AG08396 (cell line): ENCODE measurements at regions not wholly inside any gene's neighbourhood (a gene's known extent, or its start where the extent isn't known, plus 50 kb on each side); places are given as distances from the start of the nearest gene placed in this dataset.
"Not testable (repeated sequence)": the region's sequence is repeated elsewhere in the genome, so short reads cannot be mapped to it uniquely, and the experiment has no call there.

Experiments
- DNase-seq: peaks from one replicate; pipeline ENCODE4 v3.0.0; 2012; ENCODE audit warnings: low spot score, mixed read lengths

DNA sequence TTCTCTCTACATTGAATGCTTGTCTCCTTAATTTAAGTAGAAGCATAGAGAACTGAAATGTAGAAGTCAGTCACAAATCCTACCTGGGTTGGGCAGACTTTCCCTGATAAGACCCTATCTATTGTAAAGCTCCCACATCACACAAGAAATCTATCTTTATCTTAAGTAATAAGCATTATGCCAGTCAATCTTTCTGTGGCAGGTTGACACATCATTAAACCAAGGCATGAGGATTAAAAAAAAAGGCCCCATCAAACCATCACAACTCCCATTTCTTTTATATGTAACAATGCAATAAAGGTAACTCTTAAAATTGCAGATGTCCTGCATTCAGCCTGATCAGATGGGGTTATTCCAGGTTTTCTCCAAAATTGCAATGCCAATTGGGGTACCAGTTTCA is 311.8 kb downstream of the TOX3 start:
- DNase-seq: no peak

DNA sequence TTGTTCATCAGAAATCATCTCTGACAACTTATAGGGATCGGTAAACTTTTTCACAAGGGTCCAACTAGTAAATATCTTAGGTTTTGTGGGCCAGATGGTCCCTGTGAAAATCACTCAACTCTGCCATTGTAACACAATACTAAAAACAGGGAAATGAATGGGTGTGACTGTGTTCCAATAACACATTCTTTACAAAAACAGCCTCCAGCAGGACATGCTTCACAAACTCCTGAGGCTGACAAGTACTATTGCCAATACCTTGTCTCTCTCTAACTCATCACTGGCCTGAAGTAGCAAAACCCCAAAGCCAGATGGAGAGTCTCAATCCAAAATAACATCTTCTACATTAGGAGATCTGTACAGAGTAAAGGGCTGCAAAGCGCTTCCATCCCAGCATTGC is 312.3 kb downstream of the TOX3 start:
- no peak for DNase-seq

DNA sequence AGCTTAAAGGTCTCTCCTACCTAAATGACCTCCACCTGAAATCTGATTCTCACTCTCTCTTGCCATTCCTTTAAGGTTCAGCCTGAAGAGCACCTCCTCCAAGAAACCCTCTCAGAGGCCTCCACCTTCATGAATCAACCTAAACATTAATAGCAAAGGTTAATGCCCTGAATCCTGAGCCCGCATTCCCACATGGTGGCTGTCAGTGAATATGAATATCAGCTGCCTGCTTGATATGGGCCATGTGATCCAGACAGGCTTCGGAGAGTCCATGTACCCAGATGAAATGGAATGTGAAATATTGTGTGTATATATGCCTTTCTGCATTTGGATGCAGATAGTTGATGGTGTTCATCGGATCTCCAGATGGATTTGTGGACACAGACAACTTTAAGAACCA is 317.5 kb downstream of the TOX3 start:
- no peak for DNase-seq

DNA sequence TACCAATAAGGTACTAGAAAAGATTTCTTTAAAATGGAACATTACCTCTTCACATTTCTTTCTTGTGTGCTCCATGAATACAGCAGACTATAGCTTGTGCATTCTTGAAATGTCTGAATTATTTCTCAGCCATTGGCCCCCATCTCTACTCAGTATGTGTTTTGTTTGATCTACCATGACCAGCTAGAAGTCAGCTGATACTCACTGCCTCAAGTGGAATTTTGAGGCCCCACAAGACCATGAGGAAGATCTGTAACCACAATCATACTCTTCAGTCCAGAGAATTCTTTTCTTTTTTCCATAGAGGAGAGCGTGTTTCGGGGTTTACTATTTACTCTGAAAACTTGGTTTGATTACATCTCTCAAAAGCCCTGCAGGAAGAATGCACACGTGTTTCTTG is 319.1 kb downstream of the TOX3 start:
- DNase-seq: no peak

DNA sequence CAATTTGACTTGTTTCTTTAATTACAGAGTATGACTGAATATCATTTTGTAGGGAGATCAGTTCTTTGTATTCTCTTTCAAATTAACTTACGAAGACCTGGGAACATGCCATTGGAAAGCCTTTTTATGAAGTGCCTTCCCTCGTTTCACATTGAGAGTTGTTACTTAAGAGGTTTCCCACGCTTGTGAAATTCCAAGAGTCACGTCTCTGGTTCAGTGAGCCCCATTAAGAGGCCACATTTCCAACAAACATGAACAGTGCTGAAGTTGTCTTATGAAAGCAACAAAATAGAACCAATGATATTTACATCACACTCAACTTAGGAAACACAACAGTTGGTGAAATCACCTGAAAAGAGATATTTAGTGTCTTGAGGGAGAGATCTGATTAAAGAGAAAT is 334.1 kb downstream of the TOX3 start:
- DNase-seq: no peak

DNA sequence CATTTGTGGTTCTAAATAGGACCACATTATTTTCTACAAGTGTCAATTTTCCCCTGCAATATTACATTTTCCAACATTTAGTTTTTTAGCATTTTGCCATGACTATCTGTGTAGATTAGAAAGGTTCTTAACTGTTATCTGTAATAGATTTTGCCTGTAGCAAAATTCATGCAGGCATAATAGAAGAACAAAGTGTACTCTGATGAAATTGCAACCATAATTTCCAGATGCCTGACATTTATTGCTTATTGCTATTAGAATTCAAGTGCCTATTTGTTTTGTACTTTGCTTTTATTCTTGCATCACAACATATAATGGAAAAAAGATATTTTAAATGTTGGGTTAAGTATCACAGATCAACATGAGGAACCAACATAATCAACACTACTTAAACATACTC is 337.7 kb downstream of the TOX3 start:
- DNase-seq: no peak

DNA sequence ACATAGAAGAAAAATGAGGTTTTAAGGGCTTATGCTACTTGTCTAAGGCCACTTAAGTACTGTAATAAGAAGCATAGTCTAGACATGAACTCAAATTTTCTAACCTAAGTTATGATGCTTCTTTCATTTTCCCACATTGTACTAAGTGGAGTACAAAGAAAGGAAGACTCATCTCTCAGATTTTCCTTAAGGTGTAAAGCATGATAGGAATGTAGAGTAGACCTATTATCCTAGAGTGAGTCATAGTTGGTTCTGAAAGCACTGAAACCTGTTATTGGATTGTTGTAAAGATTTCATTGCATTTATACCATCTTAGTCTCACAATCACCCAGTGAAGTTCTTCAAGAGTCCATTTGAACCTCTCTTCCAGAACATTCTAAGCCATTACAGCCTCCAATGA is 343.8 kb downstream of the TOX3 start:
- DNase-seq: no peak

DNA sequence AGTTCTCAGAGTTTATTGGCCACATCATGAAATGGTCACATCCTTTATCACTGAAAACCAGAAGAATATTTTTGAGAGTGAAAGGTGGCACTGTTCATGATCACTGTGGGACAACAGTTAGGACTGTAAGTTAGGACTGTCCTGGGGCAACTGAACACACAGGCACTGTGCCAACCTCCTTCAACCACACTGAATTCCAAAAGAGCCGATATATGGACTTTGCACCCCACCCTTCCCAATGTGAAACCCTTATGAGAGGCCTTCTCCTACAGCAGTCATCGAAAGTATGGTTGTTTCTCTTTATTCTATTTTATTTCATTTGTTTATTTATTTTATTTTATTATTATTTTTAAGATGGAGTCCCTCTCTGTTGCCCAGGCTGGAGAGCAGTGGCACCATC is 353.5 kb downstream of the TOX3 start:
- no peak for DNase-seq

DNA sequence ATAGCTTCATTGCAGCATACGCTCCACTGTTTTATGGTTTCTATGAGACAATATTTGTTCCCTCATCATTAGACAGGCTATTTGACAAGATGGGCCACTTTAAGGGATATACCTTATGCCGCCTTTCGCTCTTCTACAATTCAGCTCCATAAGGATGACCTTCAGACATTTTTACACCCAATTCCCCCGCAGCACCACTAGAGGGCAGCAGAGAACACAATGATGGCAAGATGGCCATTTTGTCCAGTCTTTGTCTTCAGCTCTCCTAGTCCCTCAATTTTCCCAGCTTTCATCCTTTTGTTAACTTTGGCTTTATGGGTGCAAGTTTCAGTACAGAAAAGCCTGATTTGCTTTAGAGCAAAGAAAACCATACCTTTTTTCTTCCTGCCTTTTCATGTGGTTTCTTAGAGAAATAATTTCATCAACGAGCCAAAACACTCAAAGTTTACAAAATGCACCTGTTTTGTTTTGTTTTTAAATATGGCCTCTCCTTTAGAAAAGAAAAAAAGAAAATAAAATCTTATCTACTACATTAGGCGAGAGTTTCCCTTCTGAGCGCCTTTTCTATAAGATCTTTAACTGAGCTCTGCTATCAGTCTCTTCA is 355.3 kb downstream of the TOX3 start:
- peak; percentile 73 for DNase-seq

DNA sequence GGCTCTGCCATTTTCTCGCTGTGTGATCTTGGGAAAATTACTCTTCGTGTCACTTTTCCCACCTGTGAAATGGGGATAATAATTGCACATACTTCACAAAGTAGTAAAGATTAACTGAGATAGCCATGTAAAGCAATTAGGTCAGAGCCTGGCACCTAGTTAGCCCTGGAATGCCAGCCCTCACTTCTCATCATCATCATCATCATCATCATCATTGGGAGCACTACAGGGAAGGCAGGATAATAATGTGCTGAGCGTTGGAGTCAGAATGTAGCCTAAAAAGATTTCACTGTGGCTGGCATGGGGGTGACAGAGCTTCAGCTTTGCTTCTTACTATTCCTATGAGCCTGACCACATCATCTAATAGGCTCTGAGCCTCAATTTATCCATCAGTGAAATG is 362.6 kb downstream of the TOX3 start:
- no peak for DNase-seq

DNA sequence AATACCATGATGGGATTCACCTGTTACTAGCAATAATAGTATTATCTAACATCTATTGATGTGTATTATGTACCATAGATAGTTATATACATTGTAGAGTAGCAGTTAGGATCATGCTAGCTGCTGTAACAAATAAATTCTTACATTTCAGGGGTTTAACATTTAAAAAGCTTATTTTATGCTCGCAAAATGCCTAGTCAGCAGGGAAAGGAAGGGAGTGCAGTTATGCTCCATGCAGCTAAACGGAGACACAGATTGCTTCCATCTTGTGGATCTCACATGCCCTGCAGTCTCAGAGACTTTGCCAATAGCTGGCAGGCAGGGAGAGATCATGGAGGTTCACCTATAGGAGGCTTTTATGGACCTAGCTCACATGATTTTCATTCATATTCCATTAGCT is 364.1 kb downstream of the TOX3 start:
- DNase-seq: no peak

DNA sequence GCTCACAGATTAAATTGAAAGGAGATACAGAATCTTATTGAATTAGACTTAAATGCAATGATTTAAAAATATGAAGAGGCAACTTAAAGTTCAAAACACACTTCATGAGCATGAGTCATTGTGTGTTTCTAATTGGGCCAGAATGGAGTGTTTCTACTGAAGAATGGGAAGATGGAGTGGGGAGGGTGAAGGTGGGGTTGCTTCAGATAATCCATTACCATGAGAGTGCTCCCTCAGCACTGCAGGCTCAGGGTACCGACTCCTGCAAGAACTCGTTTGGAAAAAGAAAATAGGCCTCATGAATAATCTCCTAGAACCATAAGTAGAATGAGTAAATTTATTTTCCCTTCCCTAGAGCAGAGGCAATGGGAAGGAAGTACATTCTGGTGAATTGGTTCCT is 372.8 kb downstream of the TOX3 start:
- no peak for DNase-seq

DNA sequence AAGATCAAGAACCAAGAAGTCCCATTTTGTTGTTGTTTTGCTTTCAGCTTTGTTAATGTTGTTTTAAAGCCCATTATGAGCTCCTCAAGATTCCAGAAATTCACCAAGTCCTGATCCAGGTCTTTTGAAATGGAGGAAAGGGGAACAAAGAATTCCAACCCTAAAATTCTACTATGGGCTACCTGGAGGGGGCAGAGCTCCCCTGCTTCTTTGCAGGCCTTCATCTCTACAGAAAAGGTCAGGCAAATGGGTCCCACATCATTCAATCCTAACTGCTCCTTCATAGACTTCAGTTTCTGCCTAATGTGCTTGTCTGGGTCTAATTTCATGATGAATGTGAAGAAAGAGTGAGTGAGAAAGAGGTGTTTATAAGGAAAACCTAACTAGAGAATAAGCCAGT is 375.5 kb downstream of the TOX3 start:
- no peak for DNase-seq

DNA sequence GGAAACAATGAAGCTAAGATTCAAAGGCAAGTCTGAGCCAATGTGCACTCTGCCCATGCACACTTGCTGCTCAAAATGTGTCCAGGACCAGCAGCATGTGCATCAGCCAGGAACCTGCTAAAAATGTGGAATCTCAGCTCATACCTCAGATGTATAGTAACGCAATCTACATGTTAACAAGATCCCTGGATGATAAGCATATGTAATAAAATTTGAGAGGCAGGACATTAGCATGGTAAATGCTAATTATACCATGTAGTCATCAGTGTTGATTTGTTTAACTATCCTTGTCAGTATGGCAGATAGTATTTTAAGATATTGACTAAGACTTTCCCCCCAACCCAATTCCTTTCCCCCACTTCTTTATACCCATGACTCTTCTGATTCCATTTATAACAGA is 379.6 kb downstream of the TOX3 start:
- no peak for DNase-seq

DNA sequence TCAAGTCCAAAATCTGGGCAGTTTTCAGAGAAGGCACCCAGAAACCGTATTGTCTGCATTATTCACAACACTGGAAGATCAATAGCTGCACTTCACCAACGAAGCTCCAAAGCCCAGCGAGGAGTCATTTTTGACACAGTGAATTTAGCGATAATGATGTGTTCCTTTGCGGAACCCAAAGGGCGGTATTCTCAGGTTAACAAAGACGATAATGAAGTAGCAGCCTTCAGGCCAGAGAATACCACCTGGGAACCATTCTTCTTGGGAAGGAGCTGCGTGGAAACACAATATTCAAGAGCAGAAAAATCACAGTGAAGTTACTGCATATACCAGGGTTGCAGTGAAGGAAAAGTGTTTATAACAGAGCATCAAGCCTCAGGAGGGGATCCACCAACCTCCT is 381.0 kb downstream of the TOX3 start:
- DNase-seq: no peak

DNA sequence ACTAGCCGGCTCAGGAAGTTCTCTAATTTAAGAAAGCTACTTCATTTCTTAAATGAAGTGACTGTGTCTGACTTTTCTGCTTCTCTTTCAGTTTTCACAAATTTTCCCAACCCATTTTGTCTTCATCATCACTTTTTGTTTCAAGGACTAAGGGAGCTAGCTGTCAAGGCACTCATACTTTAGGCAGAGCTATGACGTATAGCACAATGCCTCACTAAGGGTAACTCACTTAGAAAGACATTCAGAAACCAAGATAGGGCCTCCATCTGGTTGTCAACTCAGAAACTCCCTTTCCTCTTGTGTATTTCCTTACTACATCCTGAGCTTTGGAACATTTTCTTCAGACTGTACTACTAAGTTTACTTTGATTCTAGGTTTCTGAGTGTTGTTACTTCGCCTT is 397.9 kb downstream of the TOX3 start:
- DNase-seq: no peak

DNA sequence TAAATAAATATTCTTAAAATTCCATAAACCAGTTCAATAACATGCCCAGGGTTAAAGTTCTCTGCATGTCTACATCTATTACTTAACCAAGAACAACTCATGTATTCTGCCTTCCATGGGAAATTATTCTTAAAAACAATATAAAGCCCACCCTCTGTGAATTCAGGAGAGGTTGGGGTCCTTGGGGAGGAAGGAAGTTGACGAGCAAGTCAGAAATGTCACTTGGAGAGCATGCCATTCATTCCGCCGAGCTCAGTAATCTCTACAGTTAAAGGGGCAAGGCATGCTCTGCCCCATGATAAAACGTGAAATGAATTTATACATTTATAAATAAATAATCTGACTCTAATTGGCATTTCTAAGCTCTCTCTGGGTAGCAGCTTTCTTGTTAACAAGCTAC is 405.1 kb downstream of the TOX3 start:
- DNase-seq: no peak

DNA sequence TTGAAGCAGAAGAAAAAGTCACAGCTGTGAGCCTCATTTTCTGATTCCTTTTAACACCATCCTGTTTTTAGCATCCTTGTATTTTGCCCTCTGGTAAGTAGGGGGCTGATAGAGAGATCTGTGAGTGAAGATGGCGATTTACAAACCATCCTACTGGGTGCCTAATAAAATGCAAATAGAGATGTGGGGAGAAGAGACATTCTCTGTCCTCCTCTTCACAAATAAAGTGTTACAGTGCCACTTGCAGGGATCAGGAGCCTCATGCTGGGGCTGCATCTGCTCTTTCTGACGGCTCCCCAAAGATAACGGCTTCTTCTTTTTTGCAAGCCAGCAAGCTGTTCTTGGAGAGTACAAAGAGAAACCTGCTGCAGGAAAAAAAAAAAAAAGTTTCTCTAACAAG is 418.6 kb downstream of the TOX3 start:
- DNase-seq: no peak

DNA sequence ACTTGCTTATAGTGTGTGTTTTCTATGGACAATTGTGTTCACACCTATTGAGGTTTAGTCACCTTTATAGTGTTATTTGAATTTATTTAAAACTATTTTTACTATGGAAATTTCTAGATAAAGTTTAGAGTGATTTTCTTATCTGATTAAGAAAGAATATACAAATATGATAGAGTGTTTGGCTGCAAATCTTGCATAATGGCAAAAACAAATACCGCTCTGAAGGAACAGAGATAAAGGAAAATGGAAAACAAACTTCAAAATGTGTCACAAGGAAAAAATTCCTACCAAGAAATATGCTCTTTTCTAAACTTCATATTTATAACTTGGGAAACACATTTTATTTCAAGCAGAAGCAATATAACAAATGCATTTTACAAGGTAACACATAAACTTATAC is 423.1 kb downstream of the TOX3 start:
- DNase-seq: no peak

DNA sequence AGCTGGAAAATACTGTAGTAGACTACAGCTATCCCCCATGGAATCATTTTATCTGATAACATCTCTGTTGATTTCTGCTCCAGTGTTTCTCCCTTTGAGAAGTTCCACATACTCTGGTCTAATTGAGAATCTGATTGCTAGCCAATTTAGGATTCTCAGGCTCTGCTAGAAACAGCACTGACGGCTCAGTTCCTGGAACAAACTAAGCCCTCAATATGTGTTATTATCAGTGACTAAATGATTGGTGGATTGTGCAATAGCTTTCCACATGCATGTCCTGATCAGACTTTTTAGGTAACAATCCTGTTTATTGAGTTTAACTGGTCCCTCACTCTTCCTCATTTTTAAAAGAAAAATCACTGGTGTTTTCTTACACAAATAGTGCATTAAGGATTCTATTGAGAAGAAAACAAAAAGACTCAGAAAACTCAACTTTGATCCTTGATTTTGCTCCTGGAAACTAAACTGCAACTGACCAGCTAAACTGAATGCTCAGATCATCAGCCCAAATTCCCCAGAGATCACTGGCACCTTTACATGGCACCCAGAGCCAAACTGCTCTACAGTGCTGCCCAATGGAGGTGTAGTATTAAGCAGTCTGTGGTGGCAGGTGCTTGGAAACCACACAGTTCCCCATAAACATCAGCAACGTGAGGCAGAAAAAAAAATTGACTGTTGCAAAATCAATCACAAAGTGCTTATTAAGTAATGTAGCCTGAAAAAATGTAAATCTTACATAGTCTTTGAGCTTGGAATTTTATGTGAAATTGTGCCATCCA is 423.7 kb downstream of the TOX3 start:
- no peak for DNase-seq

DNA sequence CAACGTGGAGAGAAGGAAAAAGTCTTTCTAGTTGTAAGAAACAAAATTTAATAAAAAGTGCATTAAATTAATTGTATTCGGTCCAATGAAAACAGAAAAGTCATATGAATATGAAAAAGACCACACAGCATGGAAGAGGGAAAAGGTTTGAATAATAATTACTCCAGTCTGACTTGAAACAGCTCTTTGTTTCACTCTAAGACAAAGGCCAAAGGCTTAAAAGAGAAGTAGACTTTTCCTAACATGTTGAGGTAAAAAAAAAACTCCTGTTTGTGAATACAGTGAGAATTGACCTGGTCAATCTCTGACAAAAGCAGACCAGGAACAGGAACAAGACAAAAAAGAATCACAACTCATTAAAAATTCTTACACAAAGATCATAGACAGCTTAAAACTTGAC is 429.8 kb downstream of the TOX3 start:
- no peak for DNase-seq

DNA sequence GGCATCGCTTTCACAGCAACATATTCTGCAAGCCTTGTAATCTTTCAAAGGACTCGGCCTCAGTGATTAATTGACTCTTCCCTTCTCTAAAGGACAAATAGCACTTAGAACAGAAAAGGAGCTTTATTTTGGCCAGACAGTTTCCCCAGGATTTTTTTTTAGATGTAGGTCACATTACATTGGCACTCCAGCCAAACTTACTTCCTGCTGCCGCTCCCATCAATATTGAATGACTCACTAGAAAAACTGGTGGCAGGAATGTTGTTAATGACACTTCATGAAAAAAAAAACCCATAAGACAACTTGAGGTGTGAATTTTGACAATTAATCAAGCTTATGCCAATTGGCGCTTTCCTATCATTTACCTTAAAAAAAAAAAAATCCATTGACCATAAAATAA is 432.6 kb downstream of the TOX3 start:
- no peak for DNase-seq

DNA sequence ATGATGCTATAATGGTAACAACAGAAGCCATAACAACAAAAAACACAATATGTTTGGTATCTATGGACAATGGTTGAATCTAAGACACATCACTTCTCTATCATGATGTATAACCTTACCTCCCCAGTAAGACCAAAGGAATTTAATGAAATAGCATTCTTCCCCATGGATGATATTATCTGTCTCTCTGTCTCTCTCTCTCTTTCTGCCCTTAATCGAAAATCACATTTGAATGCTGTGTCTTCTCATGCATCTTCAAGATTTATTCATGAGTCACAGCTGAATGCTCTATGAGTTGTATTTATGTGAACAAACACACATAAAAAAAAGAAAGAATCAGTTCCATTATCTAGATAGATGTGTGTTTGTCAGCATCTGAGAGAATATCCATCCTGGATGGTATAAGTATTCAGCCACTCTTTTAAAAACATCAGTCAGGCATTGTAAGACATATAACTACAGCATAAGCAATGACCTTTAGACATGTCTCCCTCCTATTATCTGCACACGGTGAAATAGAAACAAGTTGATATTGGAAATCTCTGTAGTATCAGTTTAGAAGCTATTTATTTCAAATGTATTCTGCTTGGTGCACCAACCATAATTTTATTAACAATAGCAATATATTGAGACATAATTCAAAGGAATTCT is 433.3 kb downstream of the TOX3 start:
- DNase-seq: no peak

DNA sequence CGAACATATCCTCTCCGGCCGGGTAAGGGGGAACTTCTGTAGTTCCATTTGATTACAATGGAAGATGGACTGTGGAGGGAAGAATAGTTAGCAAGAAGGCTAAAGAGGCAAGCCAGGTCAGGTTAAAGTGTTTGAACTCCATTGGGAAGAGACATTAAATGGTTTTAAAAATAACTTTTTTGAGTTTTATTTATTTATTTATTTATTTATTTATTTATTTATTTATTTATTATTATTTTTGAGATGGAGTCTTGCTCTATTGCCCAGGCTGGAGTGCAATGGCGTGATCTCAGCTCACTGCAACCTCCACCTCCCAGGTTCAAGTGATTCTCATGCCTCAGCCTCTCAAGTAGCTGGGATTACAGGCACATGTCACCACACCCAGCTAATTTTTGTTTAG is 441.9 kb downstream of the TOX3 start:
- DNase-seq: not testable (repeated sequence)
